HG02943 (cell line): ENCODE measurements at regions not wholly inside any gene's neighbourhood (a gene's known extent, or its start where the extent isn't known, plus 50 kb on each side); places are given as distances from the start of the nearest gene placed in this dataset.
"Not testable (repeated sequence)": the region's sequence is repeated elsewhere in the genome, so short reads cannot be mapped to it uniquely, and the experiment has no call there.

Source experiments
- ATAC-seq: cut with Tn5 transposase; IDR thresholded peaks from one replicate; pipeline ENCODE4 v1.9.1; 2021; ENCODE audit warnings: mild to moderate bottlenecking, low read depth, moderate library complexity; ENCODE audit not compliant: unreplicated experiment

GRCh38 chr6:119856136-119856535 lies 506.6 kb upstream of the MAN1A1 start:
- ATAC-seq = no peak

- ATAC-seq = no peak
Observed at GRCh38 chr6:119848696-119849095, 499.1 kb upstream of the MAN1A1 start.

GRCh38 chr6:119845161-119845560 lies 495.6 kb upstream of the MAN1A1 start:
- ATAC-seq = no peak

GRCh38 chr6:119844387-119844786 lies 494.8 kb upstream of the MAN1A1 start:
- no peak for ATAC-seq

- ATAC-seq = no peak
Observed at GRCh38 chr6:119842191-119842590, 492.6 kb upstream of the MAN1A1 start.

- no peak for ATAC-seq
Observed at GRCh38 chr6:119838043-119838442, 488.5 kb upstream of the MAN1A1 start.

GRCh38 chr6:119834418-119834817 lies 484.9 kb upstream of the MAN1A1 start:
- no peak for ATAC-seq

- ATAC-seq = no peak
Observed at GRCh38 chr6:119832411-119832810, 482.9 kb upstream of the MAN1A1 start.

GRCh38 chr6:119830494-119831295 lies 481.1 kb upstream of the MAN1A1 start:
- no peak for ATAC-seq

- no peak for ATAC-seq
Observed at GRCh38 chr6:119830069-119830468, 480.5 kb upstream of the MAN1A1 start.

- ATAC-seq = not testable (repeated sequence)
Observed at GRCh38 chr6:119829499-119829898, 479.9 kb upstream of the MAN1A1 start.

- no peak for ATAC-seq
Observed at GRCh38 chr6:119829006-119829405, 479.4 kb upstream of the MAN1A1 start.

GRCh38 chr6:119821380-119821779 lies 471.8 kb upstream of the MAN1A1 start:
- ATAC-seq = no peak

GRCh38 chr6:119818876-119819275 lies 469.3 kb upstream of the MAN1A1 start:
- ATAC-seq = no peak

GRCh38 chr6:119814609-119815400 lies 465.2 kb upstream of the MAN1A1 start:
- no peak for ATAC-seq

GRCh38 chr6:119802464-119802863 lies 452.9 kb upstream of the MAN1A1 start:
- ATAC-seq = no peak

GRCh38 chr6:119801056-119801455 lies 451.5 kb upstream of the MAN1A1 start:
- ATAC-seq = no peak

- no peak for ATAC-seq
Observed at GRCh38 chr6:119800526-119800925, 451.0 kb upstream of the MAN1A1 start.

- ATAC-seq = no peak
Observed at GRCh38 chr6:119799596-119800509, 450.3 kb upstream of the MAN1A1 start.

GRCh38 chr6:119791736-119792135 lies 442.2 kb upstream of the MAN1A1 start:
- ATAC-seq = no peak

- no peak for ATAC-seq
Observed at GRCh38 chr6:119781365-119781764, 431.8 kb upstream of the MAN1A1 start.
